Peyer's patch (tissue), 4 donors: ENCODE measurements at regions not wholly inside any gene's neighbourhood (a gene's known extent, or its start where the extent isn't known, plus 50 kb on each side); places are given as distances from the start of the nearest gene placed in this dataset.

Source experiments
- DNase-seq, 3 donors: peaks; one replicate each; pipeline ENCODE4 v3.0.0-alpha.2; 2017 to 2019
- H3K27ac ChIP-seq, 4 donors: fragments of 200-600 bp; sonication (generic); one replicate each; pipeline ENCODE4 v1.5.1; 2016 to 2019
- H3K27me3 ChIP-seq, 2 donors: fragments of 200-600 bp; sonication (generic); one replicate each; pipeline ENCODE4 v1.5.1; 2019
- H3K36me3 ChIP-seq, 3 donors: fragments of 200-600 bp; sonication (generic); one replicate each; pipeline ENCODE4 v1.5.1; 2016 to 2019
- H3K4me1 ChIP-seq, 4 donors: fragments of 200-600 bp; sonication (generic); one replicate each; pipeline ENCODE4 v1.5.1; 2016 to 2019
- H3K4me3 ChIP-seq, 4 donors: fragments of 200-600 bp; sonication (generic); 1 replicate in 3 of 4; 2 replicates in 1 of 4; pipeline ENCODE4 v1.5.1; 2016 to 2019; ENCODE audit warnings: mild to moderate bottlenecking in 1 of 4
- H3K9me3 ChIP-seq, 4 donors: fragments of 200-600 bp; sonication (generic); one replicate each; pipeline ENCODE4 v1.5.1; 2016 to 2019; ENCODE audit warnings: mild to moderate bottlenecking in 1 of 4
- CTCF ChIP-seq, 6 experiments: fragments of 450-650 bp in 4 of 6; fragments of 200-600 bp in 2 of 6; sonication (generic) in 1 of 6; IDR thresholded peaks; one replicate each; pipeline ENCODE4 v1.5.1; 2017 to 2019; ENCODE audit warnings: antibody characterized with exemption in 6 of 6, mild to moderate bottlenecking in 3 of 6, moderate library complexity in 1 of 6
- POLR2A ChIP-seq, 2 donors: fragments of 450-650 bp; IDR thresholded peaks; one replicate each; pipeline ENCODE4 v1.5.1; 2017; ENCODE audit warnings: antibody characterized with exemption in 2 of 2, mild to moderate bottlenecking in 2 of 2, moderate library complexity in 2 of 2

- no peak overlapping the region for H3K27ac ChIP-seq
- no peak overlapping the region for H3K4me3 ChIP-seq
- no peaks in the 10 kb centered on the region for H3K9me3 ChIP-seq
- H3K27me3 ChIP-seq: no peaks in the 10 kb centered on the region
- TF ChIP-seq CTCF (IDR thresholded peaks at IDR 0.05): no peak
- TF ChIP-seq POLR2A (IDR thresholded peaks at IDR 0.05): no peak
- H3K36me3 ChIP-seq: no peaks in the 10 kb centered on the region
- no peak for DNase-seq
- no peaks in the 10 kb centered on the region for H3K4me1 ChIP-seq
These were observed 1112.1 kb upstream of the AGA start for GRCh38 chr4:178554352-178554751.

DNA sequence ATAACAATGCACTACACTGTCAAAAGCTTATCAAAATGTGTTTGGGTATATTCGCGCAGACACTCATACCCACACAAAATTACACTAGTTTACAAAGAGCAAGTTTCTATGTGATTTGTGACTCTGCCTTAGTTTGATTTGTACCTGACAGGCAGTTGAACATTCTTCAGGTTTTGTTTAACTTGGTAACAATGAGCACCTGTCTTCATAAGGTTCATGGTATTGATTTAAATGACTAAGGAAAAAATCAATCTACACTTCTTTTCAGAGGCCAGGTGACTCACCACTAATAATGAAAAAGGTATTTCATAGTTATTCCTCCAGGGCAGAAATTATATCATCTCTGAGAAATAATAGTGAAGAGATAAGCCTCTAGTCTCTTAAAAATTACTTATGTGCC is 1114.6 kb upstream of the AGA start:
- H3K4me3 ChIP-seq: no peak overlapping the region
- no peaks in the 10 kb centered on the region for H3K36me3 ChIP-seq
- no peak overlapping the region for H3K27ac ChIP-seq
- H3K4me1 ChIP-seq: no peaks in the 10 kb centered on the region
- no peaks in the 10 kb centered on the region for H3K27me3 ChIP-seq
- no peak for TF ChIP-seq CTCF (IDR thresholded peaks at IDR 0.05)
- TF ChIP-seq POLR2A (IDR thresholded peaks at IDR 0.05): no peak
- DNase-seq: no peak
- no peaks in the 10 kb centered on the region for H3K9me3 ChIP-seq

- Histone ChIP-seq H3K9me3 (no peaks in the 10 kb centered on the region), H3K27ac (no peak overlapping the region), H3K4me3 (no peak overlapping the region), H3K27me3 (no peaks in the 10 kb centered on the region), H3K36me3 (no peaks in the 10 kb centered on the region), H3K4me1 (no peaks in the 10 kb centered on the region)
- DNase-seq: no peak
- TF ChIP-seq POLR2A (IDR thresholded peaks at IDR 0.05) (no peak), CTCF (IDR thresholded peaks at IDR 0.05) (no peak)
These were observed 1135.7 kb upstream of the AGA start for GRCh38 chr4:178577933-178578332.

DNA sequence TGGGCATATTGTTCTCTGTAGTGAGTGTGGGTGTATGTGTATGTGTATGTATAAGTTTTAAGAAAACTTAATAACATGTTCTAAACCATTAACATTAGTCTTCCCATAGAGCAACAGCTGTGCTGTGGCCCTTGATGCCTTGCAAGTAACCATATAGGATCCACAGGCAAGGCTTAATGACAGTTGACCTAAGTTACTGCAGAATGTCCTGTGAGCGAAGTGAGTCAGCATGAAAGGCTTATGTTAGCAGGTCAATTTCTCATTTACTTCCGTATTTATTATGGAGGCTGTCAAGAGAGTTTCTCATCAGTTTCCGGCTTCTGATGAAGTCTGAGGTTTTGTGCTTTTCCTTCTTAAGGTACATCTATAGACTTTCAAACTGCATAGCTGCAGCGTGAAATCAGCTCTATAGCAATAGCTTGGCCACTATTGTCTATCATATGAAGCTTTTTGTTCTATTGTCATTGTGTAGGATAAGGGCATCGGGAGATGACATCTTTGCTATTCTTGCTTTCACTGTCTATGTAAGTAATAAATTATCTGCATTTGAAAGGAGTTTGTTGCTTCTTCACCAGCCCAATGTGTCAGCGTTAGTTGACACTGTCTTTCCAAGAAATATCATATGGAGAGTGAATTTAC is 1153.4 kb upstream of the AGA start:
- no peak for DNase-seq
- Histone ChIP-seq H3K36me3 (no peaks in the 10 kb centered on the region), H3K4me1 (no peaks in the 10 kb centered on the region), H3K9me3 (no peaks in the 10 kb centered on the region), H3K27me3 (no peaks in the 10 kb centered on the region), H3K27ac (no peak overlapping the region), H3K4me3 (no peak overlapping the region)
- TF ChIP-seq POLR2A (IDR thresholded peaks at IDR 0.05) (no peak), CTCF (IDR thresholded peaks at IDR 0.05) (no peak)

- no peak for DNase-seq
- no peaks in the 10 kb centered on the region for H3K27me3 ChIP-seq
- TF ChIP-seq POLR2A (IDR thresholded peaks at IDR 0.05) (no peak), CTCF (IDR thresholded peaks at IDR 0.05) (no peak)
- H3K4me1 ChIP-seq: no peaks in the 10 kb centered on the region
- no peak overlapping the region for H3K4me3 ChIP-seq
- H3K9me3 ChIP-seq: no peaks in the 10 kb centered on the region
- H3K27ac ChIP-seq: no peak overlapping the region
- no peaks in the 10 kb centered on the region for H3K36me3 ChIP-seq
These were observed 1156.4 kb upstream of the AGA start for GRCh38 chr4:178598672-178599071.

GRCh38 chr4:178599521-178599920 is 1157.3 kb upstream of the AGA start:
- H3K36me3 ChIP-seq: no peaks in the 10 kb centered on the region
- no peak for DNase-seq
- TF ChIP-seq CTCF (IDR thresholded peaks at IDR 0.05): no peak
- no peak for TF ChIP-seq POLR2A (IDR thresholded peaks at IDR 0.05)

More at GRCh38 chr4:178599521-178599920, 1157.3 kb upstream of the AGA start:
- Histone ChIP-seq H3K4me3 (no peak overlapping the region), H3K27me3 (no peaks in the 10 kb centered on the region), H3K4me1 (no peaks in the 10 kb centered on the region), H3K27ac (no peak overlapping the region), H3K9me3 (no peaks in the 10 kb centered on the region)
